Spleen (tissue), 11 donors: ENCODE measurements at regions not wholly inside any gene's neighbourhood (a gene's known extent, or its start where the extent isn't known, plus 50 kb on each side); places are given as distances from the start of the nearest gene placed in this dataset.

Experiments
- DNase-seq: peaks from one replicate; pipeline ENCODE4 v3.0.0-alpha.2; 2020
- H3K27ac ChIP-seq, 8 donors: fragments of 200-600 bp; sonication (generic) in 7 of 8; 1 replicate in 4 of 8; 2 replicates in 4 of 8; pipeline versions ENCODE4 v1.5.0 to v1.8.0; 2016 to 2021; ENCODE audit warnings: inconsistent platforms in 4 of 8, mild to moderate bottlenecking in 4 of 8, moderate library complexity in 1 of 8
- H3K27me3 ChIP-seq, 7 donors: fragments of 200-600 bp; sonication (generic) in 6 of 7; replicated peaks in 1 of 7; 1 replicate in 4 of 7; 2 replicates in 3 of 7; pipeline versions ENCODE4 v1.5.0 to v1.8.0; 2016 to 2021; ENCODE audit warnings: inconsistent platforms in 3 of 7, mild to moderate bottlenecking in 1 of 7
- H3K36me3 ChIP-seq, 6 donors: fragments of 200-600 bp; sonication (generic) in 5 of 6; 1 replicate in 4 of 6; 2 replicates in 2 of 6; pipeline versions ENCODE4 v1.5.0 to v1.8.0; 2016 to 2021; ENCODE audit warnings: inconsistent platforms in 2 of 6
- H3K4me1 ChIP-seq, 6 donors: fragments of 200-600 bp; sonication (generic) in 5 of 6; 1 replicate in 3 of 6; 2 replicates in 3 of 6; pipeline versions ENCODE4 v1.5.0 to v1.8.0; 2016 to 2021; ENCODE audit warnings: inconsistent platforms in 3 of 6
- H3K4me3 ChIP-seq, 8 donors: fragments of 200-600 bp; sonication (generic) in 7 of 8; 1 replicate in 4 of 8; 2 replicates in 4 of 8; pipeline versions ENCODE4 v1.5.0 to v1.8.0; 2016 to 2021; ENCODE audit warnings: inconsistent platforms in 4 of 8, mild to moderate bottlenecking in 4 of 8, moderate library complexity in 2 of 8
- H3K9me3 ChIP-seq, 8 donors: fragments of 200-600 bp; sonication (generic) in 7 of 8; 1 replicate in 4 of 8; 2 replicates in 4 of 8; pipeline versions ENCODE4 v1.5.0 to v1.8.0; 2016 to 2021; ENCODE audit warnings: inconsistent platforms in 4 of 8
- POLR2A ChIP-seq, 3 donors: fragments of 450-650 bp; IDR thresholded peaks; one replicate each; pipeline ENCODE4 v1.5.1; 2017; ENCODE audit warnings: antibody characterized with exemption in 3 of 3, mild to moderate bottlenecking in 1 of 3
- POLR2AphosphoS5 ChIP-seq, 3 donors: sonication (generic); formaldehyde crosslinking; IDR thresholded peaks; one replicate each; pipeline ENCODE4 v1.5.1; 2017; ENCODE audit warnings: antibody characterized with exemption in 3 of 3
- WGBS, 5 donors: extraction: QIAGEN DNeasy Blood & Tissue Kit in 3 of 5; methylation state at CpG; one replicate each; pipeline versions ENCODE4 v1.1.5 to v1.1.7; 2013 to 2018; 5-methylcytosine and 5-hydroxymethylcytosine counted together
- intact Hi-C: fragments of 100-400 bp; cut with DNase I; formaldehyde crosslinking; loops from one replicate; pipeline ENCODE4 v1.15.0; 2023; ENCODE audit warnings: low total_unique reads
- TF ChIP-seq, protein P1 (sequence below), 11 experiments: fragments of 200-600 bp in 7 of 11; fragments of 450-650 bp in 4 of 11; sonication (generic) in 4 of 11; IDR thresholded peaks in 8 of 11; conservative IDR thresholded peaks in 3 of 11; 1 replicate in 7 of 11; 2 replicates in 4 of 11; pipeline versions ENCODE4 v1.4.0 to v1.8.0; 2016 to 2021; ENCODE audit warnings: antibody characterized with exemption in 11 of 11, inconsistent platforms in 4 of 11, mild to moderate bottlenecking in 1 of 11
- donor health status: healthy with polysubstance abuse.
- donor health status: DM: no; HTN: no; CAD: no; lungs with moderate emphysema.
- donor health status: DM: no; HTN: no; CAD: no.
- donor health status: Bipolar disorder and iron deficiency.
- donor health status: healthy.
- donor health status: DM: no; HTN: no; CAD: no.
- donor health status: DM: yes; HTN: yes; CAD: no.

DNA sequence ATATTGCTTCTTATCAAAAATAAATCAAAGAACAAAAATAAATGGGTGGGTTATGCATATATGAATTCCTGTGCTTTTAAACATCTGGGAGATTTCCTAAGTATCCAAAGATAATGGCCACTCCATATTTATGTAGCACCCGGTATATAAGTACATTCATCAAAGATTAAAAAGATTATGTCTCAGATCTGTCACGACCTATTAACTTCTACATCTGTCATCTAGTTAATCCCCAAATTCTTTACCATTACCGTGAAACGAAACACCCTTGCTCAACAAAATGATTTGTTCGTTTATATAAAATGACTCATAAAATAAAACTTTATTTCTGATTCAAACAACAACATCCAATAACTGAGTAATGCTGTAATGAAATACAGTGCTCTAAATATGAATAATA is 64.8 kb upstream of the FOXQ1 start:
- Histone ChIP-seq H3K27me3 (peaks cover 0 to 37% (median 0%) of the 10 kb centered on the region in 7 donors), H3K4me3 (no peak overlapping the region), H3K27ac (no peak overlapping the region), H3K4me1 (no peaks in the 10 kb centered on the region), H3K36me3 (no peaks in the 10 kb centered on the region), H3K9me3 (no peaks in the 10 kb centered on the region)
- TF ChIP-seq, protein P1, sequence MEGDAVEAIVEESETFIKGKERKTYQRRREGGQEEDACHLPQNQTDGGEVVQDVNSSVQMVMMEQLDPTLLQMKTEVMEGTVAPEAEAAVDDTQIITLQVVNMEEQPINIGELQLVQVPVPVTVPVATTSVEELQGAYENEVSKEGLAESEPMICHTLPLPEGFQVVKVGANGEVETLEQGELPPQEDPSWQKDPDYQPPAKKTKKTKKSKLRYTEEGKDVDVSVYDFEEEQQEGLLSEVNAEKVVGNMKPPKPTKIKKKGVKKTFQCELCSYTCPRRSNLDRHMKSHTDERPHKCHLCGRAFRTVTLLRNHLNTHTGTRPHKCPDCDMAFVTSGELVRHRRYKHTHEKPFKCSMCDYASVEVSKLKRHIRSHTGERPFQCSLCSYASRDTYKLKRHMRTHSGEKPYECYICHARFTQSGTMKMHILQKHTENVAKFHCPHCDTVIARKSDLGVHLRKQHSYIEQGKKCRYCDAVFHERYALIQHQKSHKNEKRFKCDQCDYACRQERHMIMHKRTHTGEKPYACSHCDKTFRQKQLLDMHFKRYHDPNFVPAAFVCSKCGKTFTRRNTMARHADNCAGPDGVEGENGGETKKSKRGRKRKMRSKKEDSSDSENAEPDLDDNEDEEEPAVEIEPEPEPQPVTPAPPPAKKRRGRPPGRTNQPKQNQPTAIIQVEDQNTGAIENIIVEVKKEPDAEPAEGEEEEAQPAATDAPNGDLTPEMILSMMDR (IDR thresholded peaks at IDR 0.05 in 8 of 11, conservative IDR thresholded peaks at IDR 0.05 in 3 of 11): no peak
- TF ChIP-seq POLR2AphosphoS5 (IDR thresholded peaks at IDR 0.05) (no peak), POLR2A (IDR thresholded peaks at IDR 0.05) (no peak)
- DNase-seq: no peak
- intact Hi-C loops: no loop called here
- WGBS, 5 donors: 75 to 83% (median 82%) methylated on average over 5 of the region's 5 CpGs

DNA sequence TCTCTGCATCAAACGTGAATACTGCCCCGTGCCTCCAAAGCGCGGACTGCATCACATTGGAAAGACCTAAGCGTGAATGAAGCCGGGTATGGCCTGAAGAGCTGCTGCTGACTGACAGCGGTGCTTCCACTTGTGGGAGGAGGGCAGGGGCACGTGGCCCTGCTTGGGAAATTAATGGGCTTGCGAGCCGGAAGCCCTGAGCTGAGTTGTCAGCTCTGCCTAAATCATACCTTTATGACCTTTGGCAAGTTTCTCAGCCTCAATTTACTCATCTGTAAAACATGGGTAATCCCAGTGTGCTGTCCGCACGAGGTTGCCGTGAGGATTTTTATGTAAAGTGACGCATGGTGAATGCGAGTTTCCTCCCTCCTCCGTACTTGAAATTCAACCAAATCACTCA is 67.0 kb upstream of the FOXQ1 start:
- no peak for DNase-seq
- Histone ChIP-seq H3K36me3 (no peaks in the 10 kb centered on the region), H3K4me3 (no peak overlapping the region), H3K9me3 (no peaks in the 10 kb centered on the region), H3K27ac (no peak overlapping the region), H3K27me3 (peaks cover 0 to 25% (median 0%) of the 10 kb centered on the region in 7 donors), H3K4me1 (no peaks in the 10 kb centered on the region)
- no peak for TF ChIP-seq POLR2A (IDR thresholded peaks at IDR 0.05)
- WGBS, 5 donors: 70 to 77% (median 75%) methylated on average over 16 of the region's 16 CpGs
- intact Hi-C loops: no loop called here

DNA sequence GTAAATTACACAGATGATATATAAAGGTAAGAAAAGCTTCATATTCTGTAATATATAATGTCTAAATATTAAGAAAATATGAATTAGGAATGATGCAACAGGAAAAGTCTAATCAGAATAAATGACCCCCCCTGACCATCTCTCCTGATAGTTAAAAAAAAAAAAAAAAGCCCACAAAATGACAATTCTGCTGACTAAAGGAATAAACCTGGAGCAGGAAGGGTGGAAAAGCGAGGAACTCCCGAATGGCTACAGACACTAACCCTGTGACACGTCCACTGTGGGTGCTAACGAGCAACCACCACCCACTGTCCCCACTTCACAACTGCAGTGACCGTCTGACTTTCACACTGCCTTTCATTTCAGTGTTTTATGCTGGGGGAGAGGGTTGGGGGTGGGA is 67.6 kb upstream of the FOXQ1 start:
- Histone ChIP-seq H3K27me3 (peaks cover 0 to 25% (median 0%) of the 10 kb centered on the region in 7 donors), H3K4me3 (no peak overlapping the region), H3K36me3 (no peaks in the 10 kb centered on the region), H3K27ac (no peak overlapping the region), H3K9me3 (no peaks in the 10 kb centered on the region), H3K4me1 (no peaks in the 10 kb centered on the region)
- TF ChIP-seq POLR2A (IDR thresholded peaks at IDR 0.05): no peak
- DNase-seq: no peak
- 66 to 91% (median 80%) methylated on average over 5 of the region's 5 CpGs for WGBS, 5 donors
- intact Hi-C loops: no loop called here

DNA sequence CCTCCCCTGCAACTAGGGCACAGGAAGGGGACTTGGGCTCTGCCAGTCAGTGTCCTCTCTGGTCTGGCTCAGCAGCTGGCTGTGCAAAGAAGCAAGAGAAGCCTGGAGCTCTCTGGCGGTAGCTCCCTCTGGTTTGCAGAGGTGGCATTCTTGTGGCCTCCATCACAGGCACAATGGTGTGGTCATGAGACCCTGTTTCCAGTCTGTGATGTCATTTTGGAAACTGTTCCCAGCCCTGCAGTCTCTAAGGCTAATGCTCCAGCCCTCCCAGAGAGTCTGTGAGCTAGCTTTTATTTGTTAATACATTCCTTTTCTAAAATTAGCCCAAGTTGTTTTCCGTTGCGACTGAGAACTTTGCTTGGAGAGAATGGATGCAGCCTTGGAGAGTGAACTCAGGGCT is 69.5 kb upstream of the FOXQ1 start:
- Histone ChIP-seq H3K4me1 (no peaks in the 10 kb centered on the region), H3K27me3 (peaks cover 0 to 39% (median 0%) of the 10 kb centered on the region in 7 donors), H3K36me3 (no peaks in the 10 kb centered on the region), H3K9me3 (no peaks in the 10 kb centered on the region), H3K27ac (no peak overlapping the region), H3K4me3 (no peak overlapping the region)
- WGBS, 5 donors: 70 to 83% (median 79%) methylated on average over 3 of the region's 3 CpGs
- no peak for DNase-seq
- no peak for TF ChIP-seq POLR2A (IDR thresholded peaks at IDR 0.05)
- TF ChIP-seq, protein P1 (IDR thresholded peaks at IDR 0.05 in 8 of 11, conservative IDR thresholded peaks at IDR 0.05 in 3 of 11): no peak
- no peak for TF ChIP-seq POLR2AphosphoS5 (IDR thresholded peaks at IDR 0.05)
- intact Hi-C loops: no loop called here

DNA sequence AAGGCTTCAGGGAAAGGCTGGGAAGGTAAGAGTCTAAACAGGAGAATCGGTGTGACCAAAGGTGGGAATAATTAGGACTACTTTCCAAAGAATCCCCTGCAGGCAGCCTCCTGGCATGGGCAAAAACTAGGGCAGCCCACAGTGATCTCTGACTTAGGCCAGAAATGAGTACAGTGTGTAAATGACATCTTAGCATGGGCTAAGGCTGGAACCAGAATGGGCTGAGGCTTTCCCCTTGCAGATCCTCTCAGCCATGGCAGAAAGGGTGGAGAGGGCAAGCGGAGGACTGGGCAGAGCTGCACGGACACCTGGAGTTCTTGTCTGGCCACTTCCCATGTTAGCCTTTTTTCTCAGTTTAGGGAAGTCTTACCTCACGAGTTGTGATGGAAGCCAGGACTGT is 69.9 kb upstream of the FOXQ1 start:
- H3K27me3 ChIP-seq: peaks cover 0 to 42% (median 0%) of the 10 kb centered on the region in 7 donors
- no peaks in the 10 kb centered on the region for H3K9me3 ChIP-seq
- no peak overlapping the region for H3K27ac ChIP-seq
- H3K4me3 ChIP-seq: no peak overlapping the region
- TF ChIP-seq POLR2AphosphoS5 (IDR thresholded peaks at IDR 0.05) (no peak), POLR2A (IDR thresholded peaks at IDR 0.05) (no peak)
- TF ChIP-seq, protein P1 (IDR thresholded peaks at IDR 0.05 in 8 of 11, conservative IDR thresholded peaks at IDR 0.05 in 3 of 11): no peak
- WGBS, 5 donors: 63 to 84% (median 72%) methylated on average over 4 of the region's 4 CpGs
- H3K4me1 ChIP-seq: no peaks in the 10 kb centered on the region
- H3K36me3 ChIP-seq: no peaks in the 10 kb centered on the region
- intact Hi-C loops: no loop called here
- no peak for DNase-seq
